ENCODE measurements at regions not wholly inside any gene's neighbourhood (a gene's known extent, or its start where the extent isn't known, plus 50 kb on each side); places are given as distances from the start of the nearest gene placed in this dataset.

- no peak for TF ChIP-seq CTCF (IDR thresholded peaks at IDR 0.05; ENCODE audit: low read depth, low read length, poor library complexity, severe bottlenecking)
- no peak for TF ChIP-seq EZH2phosphoT487 (IDR thresholded peaks at IDR 0.05; ENCODE audit: borderline replicate concordance, low read length)
These were observed 100.1 kb downstream of the TSN start for GRCh38 chr2:121855510-121855909.
